HEK293 (cell line): ENCODE measurements at regions not wholly inside any gene's neighbourhood (a gene's known extent, or its start where the extent isn't known, plus 50 kb on each side); places are given as distances from the start of the nearest gene placed in this dataset.

Experiments used
- CTCF ChIA-PET: fragments of 350-600 bp; formaldehyde crosslinking; extraction: SDS; loops from one replicate; lab custom pipeline; 2021; ENCODE audit warnings: antibody characterized with exemption; lab: Yijun Ruan, JAX
- POLR2A ChIA-PET: fragments of 300-600 bp; formaldehyde crosslinking; extraction: SDS; loops from one replicate; lab custom pipeline; 2020; ENCODE audit warnings: antibody characterized with exemption, inconsistent platforms; lab: Yijun Ruan, JAX
- H3K27ac ChIP-seq: fragments of 200-500 bp; sonication (Bioruptor generic); 2 replicates; pipeline ENCODE4 v1.5.1; 2014; ENCODE audit warnings: low read depth, low read length, control low read depth, inconsistent platforms; ENCODE audit errors: extremely low read depth
- H3K36me3 ChIP-seq, 2 experiments: fragments of 200-500 bp in 1 of 2; sonication (Bioruptor generic) in 1 of 2; 1 replicate in 1 of 2; 2 replicates in 1 of 2; pipeline ENCODE4 v1.5.1; 2014 to 2017; ENCODE audit warnings: inconsistent platforms in 2 of 2, low read length in 2 of 2; ENCODE audit not compliant: control insufficient read depth in 2 of 2, insufficient read depth in 1 of 2
- H3K4me1 ChIP-seq: fragments of 200-500 bp; sonication (Bioruptor generic); 2 replicates; pipeline ENCODE4 v1.5.1; 2014; ENCODE audit warnings: mild to moderate bottlenecking, low read length, inconsistent platforms; ENCODE audit not compliant: control insufficient read depth, insufficient read depth
- H3K4me3 ChIP-seq: 2 replicates; pipeline ENCODE4 v1.5.1; 2011; ENCODE audit warnings: low read depth, mild to moderate bottlenecking, control low read depth, low read length, moderate library complexity
- H3K9me3 ChIP-seq: fragments of 200-500 bp; sonication (Bioruptor generic); 2 replicates; pipeline ENCODE4 v1.5.1; 2014; ENCODE audit warnings: low read depth, low read length, inconsistent platforms; ENCODE audit not compliant: control insufficient read depth, insufficient read depth
- GFI1B ChIP-seq: fragments of 450-650 bp; formaldehyde crosslinking; IDR thresholded peaks from 2 replicates; pipeline ENCODE4 v1.5.1; 2016; ENCODE audit warnings: missing biosample characterization, missing genetic modification characterization
- KLF10 ChIP-seq: fragments of 450-650 bp; IDR thresholded peaks from 2 replicates; pipeline ENCODE4 v1.5.1; 2018; ENCODE audit warnings: missing biosample characterization, mild to moderate bottlenecking, missing genetic modification characterization
- REPIN1 ChIP-seq: fragments of 450-650 bp; formaldehyde crosslinking; IDR thresholded peaks from 2 replicates; pipeline ENCODE4 v1.5.1; 2017; ENCODE audit warnings: missing biosample characterization, missing genetic modification characterization, low read depth
- SETDB1 ChIP-seq: IDR thresholded peaks from one replicate; pipeline ENCODE4 v1.6.1; 2017; ENCODE audit warnings: mild to moderate bottlenecking, low read length, moderate library complexity, mixed read lengths; ENCODE audit not compliant: insufficient read length
- WT1 ChIP-seq: fragments of 450-650 bp; formaldehyde crosslinking; IDR thresholded peaks from 2 replicates; pipeline ENCODE4 v1.5.1; 2016; ENCODE audit warnings: missing biosample characterization, missing genetic modification characterization
- ZBTB1 ChIP-seq: fragments of 450-650 bp; formaldehyde crosslinking; IDR thresholded peaks from 2 replicates; pipeline ENCODE4 v1.5.1; 2016; ENCODE audit warnings: missing biosample characterization, missing genetic modification characterization
- ZBTB8A ChIP-seq: fragments of 450-650 bp; formaldehyde crosslinking; IDR thresholded peaks from 2 replicates; pipeline ENCODE4 v1.5.1; 2016; ENCODE audit warnings: missing biosample characterization, missing genetic modification characterization
- ZFP3 ChIP-seq: fragments of 450-650 bp; formaldehyde crosslinking; IDR thresholded peaks from 2 replicates; pipeline ENCODE4 v1.5.1; 2016; ENCODE audit warnings: low read depth, missing biosample characterization, missing genetic modification characterization
- ZNF16 ChIP-seq: fragments of 450-650 bp; formaldehyde crosslinking; IDR thresholded peaks from 2 replicates; pipeline ENCODE4 v1.5.1; 2016; ENCODE audit warnings: low read depth, missing biosample characterization, missing genetic modification characterization
- ZNF274 ChIP-seq, 2 experiments: fragments of 200-500 bp in 1 of 2; fragments of 450-650 bp in 1 of 2; sonication (Bioruptor generic) in 1 of 2; formaldehyde crosslinking in 1 of 2; IDR thresholded peaks; 2 replicates each; pipeline versions ENCODE4 v1.5.1 to v1.6.1; 2014 to 2016; ENCODE audit warnings: borderline replicate concordance in 1 of 2, inconsistent platforms in 1 of 2, low read length in 1 of 2, missing biosample characterization in 1 of 2, missing genetic modification characterization in 1 of 2
- ZNF292 ChIP-seq: fragments of 450-650 bp; formaldehyde crosslinking; IDR thresholded peaks from 2 replicates; pipeline ENCODE4 v1.5.1; 2016; ENCODE audit warnings: low read depth, missing biosample characterization, missing genetic modification characterization, borderline replicate concordance
- ZNF416 ChIP-seq: fragments of 450-650 bp; formaldehyde crosslinking; IDR thresholded peaks from 2 replicates; pipeline ENCODE4 v1.5.1; 2016; ENCODE audit warnings: missing biosample characterization, missing genetic modification characterization
- ZNF433 ChIP-seq: fragments of 450-650 bp; formaldehyde crosslinking; IDR thresholded peaks from 2 replicates; pipeline ENCODE4 v1.5.1; 2016; ENCODE audit warnings: missing biosample characterization, missing genetic modification characterization, low read depth
- ZNF530 ChIP-seq: fragments of 450-650 bp; formaldehyde crosslinking; IDR thresholded peaks from 2 replicates; pipeline ENCODE4 v1.5.1; 2016; ENCODE audit warnings: low read depth, missing biosample characterization, missing genetic modification characterization
- ZNF544 ChIP-seq: fragments of 450-650 bp; formaldehyde crosslinking; IDR thresholded peaks from 2 replicates; pipeline ENCODE4 v1.5.0; 2017; ENCODE audit warnings: missing biosample characterization, missing genetic modification characterization
- ZNF549 ChIP-seq: fragments of 450-650 bp; IDR thresholded peaks from 2 replicates; pipeline ENCODE4 v1.5.1; 2018; ENCODE audit warnings: missing biosample characterization, missing genetic modification characterization, mild to moderate bottlenecking, inconsistent platforms, moderate library complexity
- ZNF558 ChIP-seq: fragments of 450-650 bp; formaldehyde crosslinking; IDR thresholded peaks from 2 replicates; pipeline ENCODE4 v1.5.1; 2016; ENCODE audit warnings: missing biosample characterization, missing genetic modification characterization
- ZNF560 ChIP-seq: fragments of 450-650 bp; formaldehyde crosslinking; IDR thresholded peaks from 2 replicates; pipeline ENCODE4 v1.5.1; 2017; ENCODE audit warnings: missing biosample characterization, missing genetic modification characterization, borderline replicate concordance
- ZNF561 ChIP-seq: fragments of 450-650 bp; IDR thresholded peaks from 2 replicates; pipeline ENCODE4 v1.5.1; 2018; ENCODE audit warnings: missing biosample characterization, missing genetic modification characterization, borderline replicate concordance
- ZNF629 ChIP-seq: fragments of 450-650 bp; formaldehyde crosslinking; IDR thresholded peaks from 2 replicates; pipeline ENCODE4 v1.5.1; 2017; ENCODE audit warnings: missing biosample characterization, missing genetic modification characterization
- TF ChIP-seq, protein P1 (sequence below): fragments of 450-650 bp; formaldehyde crosslinking; IDR thresholded peaks from 2 replicates; pipeline ENCODE4 v1.5.1; 2016; ENCODE audit warnings: missing biosample characterization, missing genetic modification characterization
- TF ChIP-seq, protein P2 (sequence below): fragments of 450-650 bp; formaldehyde crosslinking; IDR thresholded peaks from 2 replicates; pipeline ENCODE4 v1.5.1; 2016; ENCODE audit warnings: missing biosample characterization, missing genetic modification characterization, borderline replicate concordance
- TF ChIP-seq, protein P3 (sequence below): fragments of 450-650 bp; formaldehyde crosslinking; IDR thresholded peaks from 2 replicates; pipeline ENCODE4 v1.5.1; 2017; ENCODE audit warnings: missing biosample characterization, missing genetic modification characterization

DNA sequence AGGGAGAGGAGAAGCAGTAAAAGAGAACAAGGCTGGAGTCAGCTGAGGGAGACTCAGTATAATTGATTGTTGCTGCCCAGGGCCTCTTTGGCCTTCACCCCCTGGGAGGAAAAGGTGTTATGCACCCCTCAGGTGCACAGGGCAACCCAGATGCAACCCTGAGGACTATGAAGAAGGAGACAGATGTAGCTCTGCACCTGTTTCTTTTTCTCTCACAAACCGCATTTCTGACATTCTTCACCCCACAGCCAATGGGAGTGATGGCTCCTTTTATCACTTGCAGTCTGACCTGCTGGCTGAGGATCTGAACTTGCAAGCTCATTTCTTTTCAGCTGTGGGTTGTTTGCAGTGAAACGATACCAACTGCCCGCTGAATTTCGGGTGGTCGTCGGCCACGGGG lies 64.1 kb upstream of the F13A1 start:
- ChIA-PET POLR2A (no interaction called here), CTCF (interaction anchor here (0.7 to 1.1 kb wide), 2 partner anchors 16 to 112 kb away, joined by 3 read pairs; no protein-coding TSS in a partner anchor)
- no peak overlapping the region for H3K4me3 ChIP-seq
- no peak for TF ChIP-seq ZNF292 (tag by site-specific recombination)
- no peaks in the 10 kb centered on the region for H3K36me3 ChIP-seq
- H3K4me1 ChIP-seq, result peaks cover 4% of the 10 kb centered on the region; the same call in 1 of the 2 replicates
- H3K27ac ChIP-seq, result no peak overlapping the region
- H3K9me3 ChIP-seq, result no peaks in the 10 kb centered on the region

DNA sequence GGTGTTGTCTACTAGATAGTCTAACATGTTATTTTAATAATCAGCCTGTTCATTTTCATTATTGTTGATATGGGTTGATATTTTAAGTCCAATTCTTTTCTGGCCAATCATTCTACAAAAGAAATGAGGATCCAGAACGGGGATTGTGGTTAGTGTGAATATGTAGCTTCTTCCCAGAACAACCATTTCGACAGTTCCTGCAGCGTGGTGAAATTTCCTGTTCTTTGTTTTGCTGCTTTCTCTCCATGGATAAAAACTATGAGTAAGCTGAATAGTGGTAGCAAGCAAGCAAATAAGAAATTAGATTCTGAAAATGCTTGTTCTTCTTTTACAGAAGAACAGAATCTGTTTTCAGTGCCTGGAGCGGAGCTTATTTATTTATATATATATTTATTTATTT lies 65.5 kb upstream of the F13A1 start:
- TF ChIP-seq ZNF549 (no peak), ZNF558 (tag by site-specific recombination) (no peak), KLF10 (tag by site-specific recombination) (no peak), ZNF560 (tag by site-specific recombination) (no peak), ZFP3 (tag by site-specific recombination) (no peak), ZNF16 (no peak), WT1 (tag by site-specific recombination) (no peak), ZNF274 (IDR thresholded peaks at IDR 0.05; ENCODE audit: low read length) (no peak), ZNF274 (tag by site-specific recombination; IDR thresholded peaks at IDR 0.05; ENCODE audit: borderline replicate concordance) (no peak), GFI1B (tag by site-specific recombination) (no peak)
- TF ChIP-seq, protein P1, sequence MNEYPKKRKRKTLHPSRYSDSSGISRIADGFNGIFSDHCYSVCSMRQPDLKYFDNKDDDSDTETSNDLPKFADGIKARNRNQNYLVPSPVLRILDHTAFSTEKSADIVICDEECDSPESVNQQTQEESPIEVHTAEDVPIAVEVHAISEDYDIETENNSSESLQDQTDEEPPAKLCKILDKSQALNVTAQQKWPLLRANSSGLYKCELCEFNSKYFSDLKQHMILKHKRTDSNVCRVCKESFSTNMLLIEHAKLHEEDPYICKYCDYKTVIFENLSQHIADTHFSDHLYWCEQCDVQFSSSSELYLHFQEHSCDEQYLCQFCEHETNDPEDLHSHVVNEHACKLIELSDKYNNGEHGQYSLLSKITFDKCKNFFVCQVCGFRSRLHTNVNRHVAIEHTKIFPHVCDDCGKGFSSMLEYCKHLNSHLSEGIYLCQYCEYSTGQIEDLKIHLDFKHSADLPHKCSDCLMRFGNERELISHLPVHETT (tag by site-specific recombination), result no peak

DNA sequence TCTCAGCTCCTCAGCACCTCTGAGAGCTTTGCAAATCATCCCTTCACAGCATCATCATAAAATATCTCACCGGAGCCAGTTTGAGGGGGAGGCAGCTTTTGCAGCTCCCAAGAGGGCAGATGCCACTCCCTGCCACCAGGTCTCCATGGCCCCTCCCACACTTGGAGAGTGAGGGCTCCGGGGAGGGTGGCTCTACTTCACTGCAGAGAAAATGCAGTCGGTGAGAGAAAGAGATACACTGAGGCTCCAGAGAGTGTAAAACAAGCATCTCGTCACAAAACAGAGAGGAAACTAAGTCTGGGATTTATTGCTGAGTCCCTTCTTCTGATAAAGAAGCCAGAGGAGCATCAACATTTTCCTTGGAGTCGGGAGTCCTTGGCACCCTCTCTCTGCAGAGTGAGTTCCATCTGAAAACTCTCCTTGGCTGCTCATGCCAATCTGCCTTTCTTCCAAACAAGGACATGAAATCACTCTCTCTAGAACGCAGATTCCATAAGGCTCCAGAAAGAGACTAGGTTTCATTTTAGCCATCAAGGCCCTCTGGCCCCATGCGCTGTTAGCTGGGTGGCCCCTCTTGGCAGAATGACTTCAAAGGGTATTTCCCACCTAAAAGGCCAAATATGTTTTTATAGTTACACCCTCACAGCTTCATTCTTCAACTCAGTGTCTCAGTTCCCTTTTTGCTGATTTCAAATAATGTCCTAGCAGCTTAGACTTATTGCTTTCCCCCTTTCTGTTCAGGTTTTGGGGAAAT lies 70.6 kb upstream of the F13A1 start:
- Histone ChIP-seq H3K4me1 (no peaks in the 10 kb centered on the region), H3K4me3 (no peak overlapping the region), H3K9me3 (no peaks in the 10 kb centered on the region), H3K27ac (no peak overlapping the region), H3K36me3 (no peaks in the 10 kb centered on the region)
- ChIA-PET CTCF (no interaction called here), POLR2A (no interaction called here)
- TF ChIP-seq ZNF433 (tag by site-specific recombination) (no peak), ZNF416 (no peak), REPIN1 (tag by site-specific recombination) (no peak), ZNF629 (no peak), SETDB1 (no peak), ZNF561 (tag by site-specific recombination) (no peak), ZBTB8A (tag by site-specific recombination) (no peak), ZNF530 (tag by site-specific recombination) (no peak), ZBTB1 (tag by site-specific recombination) (no peak), ZNF544 (tag by site-specific recombination) (no peak)
- TF ChIP-seq, protein P2, sequence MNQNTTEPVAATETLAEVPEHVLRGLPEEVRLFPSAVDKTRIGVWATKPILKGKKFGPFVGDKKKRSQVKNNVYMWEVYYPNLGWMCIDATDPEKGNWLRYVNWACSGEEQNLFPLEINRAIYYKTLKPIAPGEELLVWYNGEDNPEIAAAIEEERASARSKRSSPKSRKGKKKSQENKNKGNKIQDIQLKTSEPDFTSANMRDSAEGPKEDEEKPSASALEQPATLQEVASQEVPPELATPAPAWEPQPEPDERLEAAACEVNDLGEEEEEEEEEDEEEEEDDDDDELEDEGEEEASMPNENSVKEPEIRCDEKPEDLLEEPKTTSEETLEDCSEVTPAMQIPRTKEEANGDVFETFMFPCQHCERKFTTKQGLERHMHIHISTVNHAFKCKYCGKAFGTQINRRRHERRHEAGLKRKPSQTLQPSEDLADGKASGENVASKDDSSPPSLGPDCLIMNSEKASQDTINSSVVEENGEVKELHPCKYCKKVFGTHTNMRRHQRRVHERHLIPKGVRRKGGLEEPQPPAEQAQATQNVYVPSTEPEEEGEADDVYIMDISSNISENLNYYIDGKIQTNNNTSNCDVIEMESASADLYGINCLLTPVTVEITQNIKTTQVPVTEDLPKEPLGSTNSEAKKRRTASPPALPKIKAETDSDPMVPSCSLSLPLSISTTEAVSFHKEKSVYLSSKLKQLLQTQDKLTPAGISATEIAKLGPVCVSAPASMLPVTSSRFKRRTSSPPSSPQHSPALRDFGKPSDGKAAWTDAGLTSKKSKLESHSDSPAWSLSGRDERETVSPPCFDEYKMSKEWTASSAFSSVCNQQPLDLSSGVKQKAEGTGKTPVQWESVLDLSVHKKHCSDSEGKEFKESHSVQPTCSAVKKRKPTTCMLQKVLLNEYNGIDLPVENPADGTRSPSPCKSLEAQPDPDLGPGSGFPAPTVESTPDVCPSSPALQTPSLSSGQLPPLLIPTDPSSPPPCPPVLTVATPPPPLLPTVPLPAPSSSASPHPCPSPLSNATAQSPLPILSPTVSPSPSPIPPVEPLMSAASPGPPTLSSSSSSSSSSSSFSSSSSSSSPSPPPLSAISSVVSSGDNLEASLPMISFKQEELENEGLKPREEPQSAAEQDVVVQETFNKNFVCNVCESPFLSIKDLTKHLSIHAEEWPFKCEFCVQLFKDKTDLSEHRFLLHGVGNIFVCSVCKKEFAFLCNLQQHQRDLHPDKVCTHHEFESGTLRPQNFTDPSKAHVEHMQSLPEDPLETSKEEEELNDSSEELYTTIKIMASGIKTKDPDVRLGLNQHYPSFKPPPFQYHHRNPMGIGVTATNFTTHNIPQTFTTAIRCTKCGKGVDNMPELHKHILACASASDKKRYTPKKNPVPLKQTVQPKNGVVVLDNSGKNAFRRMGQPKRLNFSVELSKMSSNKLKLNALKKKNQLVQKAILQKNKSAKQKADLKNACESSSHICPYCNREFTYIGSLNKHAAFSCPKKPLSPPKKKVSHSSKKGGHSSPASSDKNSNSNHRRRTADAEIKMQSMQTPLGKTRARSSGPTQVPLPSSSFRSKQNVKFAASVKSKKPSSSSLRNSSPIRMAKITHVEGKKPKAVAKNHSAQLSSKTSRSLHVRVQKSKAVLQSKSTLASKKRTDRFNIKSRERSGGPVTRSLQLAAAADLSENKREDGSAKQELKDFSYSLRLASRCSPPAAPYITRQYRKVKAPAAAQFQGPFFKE, result no peak
- TF ChIP-seq, protein P3, sequence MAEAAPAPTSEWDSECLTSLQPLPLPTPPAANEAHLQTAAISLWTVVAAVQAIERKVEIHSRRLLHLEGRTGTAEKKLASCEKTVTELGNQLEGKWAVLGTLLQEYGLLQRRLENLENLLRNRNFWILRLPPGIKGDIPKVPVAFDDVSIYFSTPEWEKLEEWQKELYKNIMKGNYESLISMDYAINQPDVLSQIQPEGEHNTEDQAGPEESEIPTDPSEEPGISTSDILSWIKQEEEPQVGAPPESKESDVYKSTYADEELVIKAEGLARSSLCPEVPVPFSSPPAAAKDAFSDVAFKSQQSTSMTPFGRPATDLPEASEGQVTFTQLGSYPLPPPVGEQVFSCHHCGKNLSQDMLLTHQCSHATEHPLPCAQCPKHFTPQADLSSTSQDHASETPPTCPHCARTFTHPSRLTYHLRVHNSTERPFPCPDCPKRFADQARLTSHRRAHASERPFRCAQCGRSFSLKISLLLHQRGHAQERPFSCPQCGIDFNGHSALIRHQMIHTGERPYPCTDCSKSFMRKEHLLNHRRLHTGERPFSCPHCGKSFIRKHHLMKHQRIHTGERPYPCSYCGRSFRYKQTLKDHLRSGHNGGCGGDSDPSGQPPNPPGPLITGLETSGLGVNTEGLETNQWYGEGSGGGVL (tag by site-specific recombination), result no peak

More for the DNA sequence above, 65.5 kb upstream of the F13A1 start:
- ChIA-PET CTCF (interaction anchor here (1.1 kb wide), 1 partner anchor 108 kb away, joined by 3 read pairs; no protein-coding TSS in a partner anchor), POLR2A (no interaction called here)
- Histone ChIP-seq H3K4me1 (no peaks in the 10 kb centered on the region), H3K4me3 (no peak overlapping the region), H3K9me3 (no peaks in the 10 kb centered on the region), H3K27ac (no peak overlapping the region), H3K36me3 (no peaks in the 10 kb centered on the region)
